Common myeloid progenitor, CD34-positive (primary cell): ENCODE measurements at regions not wholly inside any gene's neighbourhood (a gene's known extent, or its start where the extent isn't known, plus 50 kb on each side); places are given as distances from the start of the nearest gene placed in this dataset.

Experiments
- CTCF ChIA-PET: fragments of 350-600 bp; sonication (Branson Sonifier 250); formaldehyde crosslinking; loops from one replicate; lab custom pipeline; 2021; ENCODE audit warnings: antibody characterized with exemption; lab: Charles Lee
- POLR2A ChIA-PET: fragments of 350-600 bp; sonication (Branson Sonifier 250); formaldehyde crosslinking; loops from one replicate; lab custom pipeline; 2021; ENCODE audit warnings: antibody characterized with exemption; lab: Charles Lee
- DNase-seq, 3 donors: peaks; one replicate each; pipeline versions ENCODE4 v3.0.0 to v3.0.0-alpha.2; 2013
- H3K27ac ChIP-seq, 2 experiments: 1 replicate in 1 of 2; 2 replicates in 1 of 2; pipeline ENCODE4 v1.7.0; 2013; ENCODE audit warnings: inconsistent platforms in 2 of 2, low read length in 2 of 2, mild to moderate bottlenecking in 2 of 2, low read depth in 1 of 2, moderate library complexity in 1 of 2; ENCODE audit not compliant: severe bottlenecking in 2 of 2, insufficient read depth in 1 of 2, poor library complexity in 1 of 2
- H3K27me3 ChIP-seq, 5 experiments: replicated peaks in 2 of 5; 1 replicate in 3 of 5; 2 replicates in 2 of 5; pipeline versions ENCODE4 v1.6.1 to v1.7.0; 2013; ENCODE audit warnings: low read length in 4 of 5, mild to moderate bottlenecking in 2 of 5, moderate library complexity in 2 of 5, inconsistent platforms in 1 of 5; ENCODE audit not compliant: insufficient read depth in 5 of 5, control insufficient read depth in 4 of 5
- H3K36me3 ChIP-seq, 4 experiments: 1 replicate in 2 of 4; 2 replicates in 2 of 4; pipeline versions ENCODE4 v1.6.1 to v1.7.0; 2013; ENCODE audit warnings: low read length in 3 of 4, control low read depth in 1 of 4, mild to moderate bottlenecking in 1 of 4; ENCODE audit not compliant: control insufficient read depth in 4 of 4, insufficient read depth in 4 of 4
- H3K4me1 ChIP-seq, 4 experiments: 1 replicate in 3 of 4; 2 replicates in 1 of 4; pipeline versions ENCODE4 v1.6.1 to v1.7.1; 2013; ENCODE audit warnings: low read length in 3 of 4, mild to moderate bottlenecking in 3 of 4, control low read depth in 1 of 4, inconsistent platforms in 1 of 4, moderate library complexity in 1 of 4; ENCODE audit not compliant: control insufficient read depth in 4 of 4, insufficient read depth in 4 of 4; ENCODE audit errors: control extremely low read depth in 1 of 4
- H3K4me3 ChIP-seq, 7 experiments: 1 replicate in 4 of 7; 2 replicates in 3 of 7; pipeline versions ENCODE4 v1.5.1 to v1.7.0; 2013; ENCODE audit warnings: mild to moderate bottlenecking in 7 of 7, low read length in 6 of 7, moderate library complexity in 6 of 7, inconsistent platforms in 2 of 7, low read depth in 2 of 7, control low read depth in 1 of 7; ENCODE audit not compliant: insufficient read depth in 4 of 7, control insufficient read depth in 1 of 7; ENCODE audit errors: extremely low read depth in 1 of 7
- H3K9me3 ChIP-seq, 5 experiments: 1 replicate in 4 of 5; 2 replicates in 1 of 5; pipeline versions ENCODE4 v1.6.1 to v1.7.1; 2013; ENCODE audit warnings: low read length in 4 of 5, mild to moderate bottlenecking in 2 of 5, inconsistent platforms in 1 of 5, low read depth in 1 of 5, moderate library complexity in 1 of 5; ENCODE audit not compliant: control insufficient read depth in 4 of 5, insufficient read depth in 2 of 5; ENCODE audit errors: control extremely low read depth in 1 of 5
- WGBS: methylation state at CpG from one replicate; pipeline ENCODE4 v1.1.5; 2013; ENCODE audit not compliant: insufficient coverage; 5-methylcytosine and 5-hydroxymethylcytosine counted together

- DNase-seq = no peak
- POLR2A ChIA-PET = no interaction called here
- Histone ChIP-seq H3K4me1 (peaks cover 0 to 2% (median under 1%) of the 10 kb centered on the region in 4 experiments), H3K4me3 (no peak overlapping the region), H3K27ac (no peak overlapping the region), H3K9me3 (no peaks in the 10 kb centered on the region), H3K27me3 (no peaks in the 10 kb centered on the region), H3K36me3 (no peaks in the 10 kb centered on the region)
- 100% methylated on average over 1 of the region's 2 CpGs for WGBS
- CTCF ChIA-PET = no interaction called here
Measured at GRCh38 chr3:35992041-35992440, 352.7 kb downstream of the ARPP21 start.

- ChIA-PET CTCF (interaction anchor here (0.7 to 1.4 kb wide), 2 partner anchors 11 to 18 kb away, joined by 3 read pairs; no protein-coding TSS in a partner anchor), POLR2A (no interaction called here)
- no peaks in the 10 kb centered on the region for H3K36me3 ChIP-seq
- DNase-seq = peak; percentile 3 to 42 (median 15)
- H3K4me3 ChIP-seq = no peak overlapping the region
- H3K9me3 ChIP-seq = peaks cover 0 to 12% (median 4%) of the 10 kb centered on the region in 5 experiments
- no peak overlapping the region for H3K27ac ChIP-seq
- H3K27me3 ChIP-seq = no peaks in the 10 kb centered on the region
- WGBS = no CpG with 5 or more reads among the region's 2 CpGs
- peaks cover 0 to 17% (median 5%) of the 10 kb centered on the region in 4 experiments for H3K4me1 ChIP-seq
Measured at GRCh38 chr3:36011791-36012190, 368.5 kb upstream of the STAC start.

- Histone ChIP-seq H3K4me3 (no peak overlapping the region), H3K4me1 (peaks cover 0 to 17% (median 5%) of the 10 kb centered on the region in 4 experiments), H3K27me3 (no peaks in the 10 kb centered on the region), H3K27ac (no peak overlapping the region), H3K36me3 (no peaks in the 10 kb centered on the region), H3K9me3 (peaks cover 0 to 2% (median under 1%) of the 10 kb centered on the region in 5 experiments)
- DNase-seq = no peak
- ChIA-PET CTCF (no interaction called here), POLR2A (no interaction called here)
- WGBS = no CpG with 5 or more reads among the region's 1 CpG
Measured at GRCh38 chr3:36013425-36013824, 366.9 kb upstream of the STAC start.

- CTCF ChIA-PET = no interaction called here
- WGBS = no CpG with 5 or more reads among the region's 3 CpGs
- H3K36me3 ChIP-seq = no peaks in the 10 kb centered on the region
Measured at GRCh38 chr3:36025232-36025631, 355.1 kb upstream of the STAC start.

GRCh38 chr3:36032180-36033047, 347.9 kb upstream of the STAC start:
- H3K9me3 ChIP-seq = peaks cover 0 to 9% (median 4%) of the 10 kb centered on the region in 5 experiments
- no peaks in the 10 kb centered on the region for H3K36me3 ChIP-seq
- H3K27ac ChIP-seq = no peak overlapping the region
- DNase-seq = no peak
- WGBS = 97% methylated on average over 5 of the region's 6 CpGs
- CTCF ChIA-PET = no interaction called here
- POLR2A ChIA-PET = no interaction called here
- H3K4me1 ChIP-seq = no peaks in the 10 kb centered on the region
- H3K27me3 ChIP-seq = no peaks in the 10 kb centered on the region
- H3K4me3 ChIP-seq = no peak overlapping the region

More at GRCh38 chr3:36025232-36025631, 355.1 kb upstream of the STAC start:
- H3K4me3 ChIP-seq = no peak overlapping the region
- H3K27me3 ChIP-seq = no peaks in the 10 kb centered on the region
- no peak overlapping the region for H3K27ac ChIP-seq
- POLR2A ChIA-PET = no interaction called here
- DNase-seq = no peak
- H3K9me3 ChIP-seq = peaks cover 0 to 7% (median 0%) of the 10 kb centered on the region in 5 experiments
- no peaks in the 10 kb centered on the region for H3K4me1 ChIP-seq

- Histone ChIP-seq H3K9me3 (peaks cover 0 to 3% (median 0%) of the 10 kb centered on the region in 5 experiments), H3K4me3 (no peak overlapping the region), H3K27ac (no peak overlapping the region), H3K4me1 (no peaks in the 10 kb centered on the region), H3K27me3 (no peaks in the 10 kb centered on the region), H3K36me3 (no peaks in the 10 kb centered on the region)
- DNase-seq = no peak
- ChIA-PET POLR2A (no interaction called here), CTCF (no interaction called here)
Measured at GRCh38 chr3:36058404-36059030, 321.8 kb upstream of the STAC start.

GRCh38 chr3:36060950-36061349, 319.4 kb upstream of the STAC start:
- DNase-seq = peak in 2 of 3 donors; percentile 1 to 3
- 83% methylated on average over 1 of the region's 5 CpGs for WGBS
- ChIA-PET CTCF (interaction anchor here (1.2 kb wide), 1 partner anchor 14 kb away, joined by 3 read pairs; no protein-coding TSS in a partner anchor), POLR2A (no interaction called here)
- Histone ChIP-seq H3K4me3 (no peak overlapping the region), H3K27ac (no peak overlapping the region), H3K27me3 (no peaks in the 10 kb centered on the region), H3K36me3 (no peaks in the 10 kb centered on the region), H3K9me3 (no peaks in the 10 kb centered on the region), H3K4me1 (peaks cover 0 to 3% (median 0%) of the 10 kb centered on the region in 4 experiments)
